ENCODE measurements at regions not wholly inside any gene's neighbourhood (a gene's known extent, or its start where the extent isn't known, plus 50 kb on each side); places are given as distances from the start of the nearest gene placed in this dataset.

- no peak for TF ChIP-seq CTCF (conservative IDR thresholded peaks at IDR 0.05)
- TF ChIP-seq ZFX (IDR thresholded peaks at IDR 0.05), result no peak
Measured at GRCh38 chr3:153038367-153038766, 123.7 kb upstream of the RAP2B start.

Measured in C4-2B (cell line).